ENCODE measurements at regions not wholly inside any gene's neighbourhood (a gene's known extent, or its start where the extent isn't known, plus 50 kb on each side); places are given as distances from the start of the nearest gene placed in this dataset.
"Not testable (repeated sequence)": the region's sequence is repeated elsewhere in the genome, so short reads cannot be mapped to it uniquely, and the experiment has no call there.

DNA sequence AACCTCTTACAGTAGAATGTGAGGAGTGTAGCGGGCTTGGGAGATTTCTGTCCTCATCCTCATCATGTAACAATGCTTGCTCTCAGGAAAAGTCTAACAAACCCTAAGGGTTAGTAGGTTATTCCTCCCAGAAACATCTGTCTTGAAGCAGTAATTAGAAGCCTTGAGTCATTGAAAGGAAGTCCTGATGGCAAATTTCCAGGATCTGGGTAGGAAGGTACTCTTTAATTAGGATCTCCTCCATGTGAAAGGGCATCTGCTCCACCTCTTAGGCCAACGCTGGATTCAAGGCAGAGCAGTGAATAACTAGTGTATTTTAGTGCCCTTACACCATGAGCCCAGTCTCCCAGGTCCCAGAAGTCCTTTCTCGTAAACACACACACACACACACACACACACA is 106.6 kb upstream of the BARHL2 start:
- DNase-seq, result no peak

DNA sequence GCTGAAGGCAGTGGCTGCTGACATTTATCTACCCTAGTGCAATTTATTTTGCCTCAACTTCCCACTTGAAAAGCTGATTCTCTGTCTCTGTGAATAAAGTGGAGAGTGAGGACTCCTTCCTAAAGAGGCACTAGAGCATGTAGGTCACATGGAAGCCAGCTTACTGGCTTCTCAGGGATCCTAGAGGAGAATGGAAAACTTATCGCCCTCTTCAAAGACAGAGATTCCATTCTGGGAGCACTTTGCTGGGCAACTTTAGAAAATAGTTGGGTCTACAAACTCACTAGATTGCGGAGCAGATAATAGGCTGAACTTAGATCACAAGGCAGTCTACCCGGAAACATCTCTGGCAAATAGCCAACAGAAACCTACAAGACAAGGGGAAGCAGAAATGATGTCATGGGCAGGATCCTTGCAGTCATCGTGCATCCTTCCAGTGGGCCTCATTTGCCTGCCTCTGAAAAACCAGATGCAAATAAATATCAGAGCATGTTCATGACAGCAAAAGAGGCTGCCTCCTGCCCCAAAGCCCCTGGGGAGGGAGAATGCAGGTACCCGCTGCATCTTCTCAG is 104.8 kb upstream of the BARHL2 start:
- DNase-seq, result no peak

DNA sequence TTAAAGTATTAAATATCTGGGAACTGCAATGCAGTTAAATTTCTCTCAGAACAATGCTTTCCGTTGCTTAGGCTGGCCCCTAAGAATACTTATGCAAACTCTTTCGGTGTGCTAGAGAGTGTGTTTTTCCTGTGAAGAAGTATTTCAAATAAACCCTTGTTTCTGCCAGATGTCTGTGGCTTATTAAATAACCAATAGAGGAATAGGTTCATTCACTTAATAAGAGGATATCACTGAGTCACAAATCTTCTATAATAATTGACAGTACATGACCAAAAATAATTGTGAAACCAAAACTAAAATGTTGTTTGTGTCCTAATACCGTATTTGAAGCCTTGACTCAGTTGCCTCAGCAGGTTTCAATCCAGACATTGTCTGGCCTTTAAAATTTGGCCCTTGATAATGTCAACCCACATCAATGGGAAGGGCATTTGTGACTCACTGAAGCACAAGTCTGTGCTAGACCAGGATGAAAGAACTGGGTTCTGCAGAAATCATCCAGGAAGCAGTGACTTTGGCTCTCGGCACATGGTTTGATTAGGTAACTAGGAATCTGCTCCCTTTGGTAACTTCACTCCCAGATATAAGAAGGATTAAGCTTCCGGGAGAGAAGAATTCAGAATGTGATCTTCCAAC is 104.2 kb upstream of the BARHL2 start:
- DNase-seq, result no peak

DNA sequence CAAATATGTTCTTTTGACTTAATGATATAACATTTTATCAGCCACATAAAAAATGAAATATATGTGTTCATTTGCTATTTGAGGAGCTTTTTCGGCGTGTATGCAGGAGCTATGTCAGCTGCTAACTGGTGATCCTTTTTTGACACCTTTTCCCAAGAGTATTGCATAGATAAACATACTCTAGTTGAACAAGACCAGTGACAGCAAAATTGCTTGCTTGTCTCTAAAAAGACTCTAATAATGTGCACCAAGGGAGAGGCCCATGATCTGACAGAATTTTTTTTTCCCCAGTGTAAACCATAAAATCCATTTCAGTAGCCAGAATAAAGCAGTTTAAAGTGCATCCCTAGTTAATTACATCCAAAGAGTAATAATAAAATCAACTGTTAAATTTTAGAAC is 103.6 kb upstream of the BARHL2 start:
- no peak for DNase-seq

DNA sequence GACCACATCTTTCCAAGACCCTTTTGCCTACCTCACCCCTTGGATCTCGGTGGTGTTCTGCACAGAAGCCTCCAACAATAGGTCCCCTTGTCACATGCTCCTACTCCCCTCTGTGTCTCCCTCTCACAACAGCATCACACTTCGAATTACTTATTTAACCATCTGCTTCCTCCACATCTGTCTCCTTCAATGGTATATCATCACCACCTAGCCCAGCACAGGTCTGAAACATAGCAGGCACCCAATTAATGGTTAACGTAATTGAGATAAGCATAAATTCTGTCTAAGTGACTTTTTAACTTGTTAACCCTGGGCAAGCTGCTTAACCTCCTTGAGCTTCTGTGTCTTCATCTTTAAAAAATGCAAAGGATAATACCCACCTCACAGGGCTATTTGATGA is 100.3 kb upstream of the BARHL2 start:
- no peak for DNase-seq

DNA sequence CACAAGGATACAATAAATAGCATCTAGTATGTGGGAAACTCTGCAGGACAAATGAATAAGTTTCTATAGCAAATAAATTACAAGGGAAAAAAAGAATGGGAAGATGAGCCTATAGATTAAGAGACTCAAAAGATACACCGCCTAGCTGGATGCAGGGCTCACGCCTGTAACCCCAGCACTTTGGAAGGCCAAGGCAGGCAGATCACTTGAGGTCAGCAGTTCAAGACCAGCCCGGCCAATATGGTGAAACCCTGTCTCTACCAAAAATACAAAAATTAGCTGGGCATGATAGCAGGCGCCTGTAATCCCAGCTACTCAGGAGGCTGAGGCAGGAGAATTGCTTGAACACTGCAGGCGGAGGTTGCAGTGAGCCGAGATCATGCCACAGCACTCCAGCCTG is 95.1 kb upstream of the BARHL2 start:
- not testable (repeated sequence) for DNase-seq

DNA sequence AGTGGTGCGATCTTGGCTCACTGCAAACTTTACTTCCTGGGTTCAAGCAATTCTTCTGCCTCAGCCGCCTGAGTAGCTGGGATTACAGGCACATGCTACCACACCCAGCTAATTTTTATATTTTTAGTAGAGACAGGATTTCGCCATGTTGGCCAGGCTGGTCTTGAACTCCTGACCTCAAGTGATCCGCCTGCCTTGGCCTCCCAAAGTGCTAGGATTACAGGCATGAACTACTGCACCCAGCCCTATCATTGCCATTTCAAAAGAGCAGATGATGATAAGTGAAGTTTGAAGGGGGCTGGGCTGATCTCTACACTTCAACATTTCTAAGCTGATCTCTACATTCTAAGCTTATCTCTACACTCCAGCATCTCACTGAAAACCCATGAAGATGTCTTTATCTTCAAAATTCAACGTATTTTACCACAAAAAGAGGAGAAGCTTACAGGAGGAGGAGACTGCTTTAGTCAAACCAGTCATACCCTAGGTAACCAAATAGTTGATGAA is 94.4 kb upstream of the BARHL2 start:
- not testable (repeated sequence) for DNase-seq

DNA sequence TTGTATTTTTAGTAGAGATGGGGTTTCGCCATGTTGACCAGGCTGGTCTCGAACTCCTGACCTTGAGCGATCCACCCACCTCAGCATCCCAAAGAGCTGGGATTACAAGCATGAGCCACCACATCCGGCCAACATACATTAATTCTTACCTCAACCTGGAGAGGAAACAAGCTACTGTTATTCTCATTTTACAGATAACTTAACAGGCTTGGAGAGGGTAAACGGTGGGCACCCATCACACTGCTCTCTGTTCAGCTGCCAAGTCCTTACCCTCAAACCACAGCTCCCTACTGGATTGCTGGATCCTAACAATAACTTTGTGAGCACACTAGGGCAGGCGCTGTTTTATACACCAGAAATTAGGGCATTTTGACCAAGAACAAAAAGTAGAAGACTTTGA is 93.6 kb upstream of the BARHL2 start:
- DNase-seq, result no peak

DNA sequence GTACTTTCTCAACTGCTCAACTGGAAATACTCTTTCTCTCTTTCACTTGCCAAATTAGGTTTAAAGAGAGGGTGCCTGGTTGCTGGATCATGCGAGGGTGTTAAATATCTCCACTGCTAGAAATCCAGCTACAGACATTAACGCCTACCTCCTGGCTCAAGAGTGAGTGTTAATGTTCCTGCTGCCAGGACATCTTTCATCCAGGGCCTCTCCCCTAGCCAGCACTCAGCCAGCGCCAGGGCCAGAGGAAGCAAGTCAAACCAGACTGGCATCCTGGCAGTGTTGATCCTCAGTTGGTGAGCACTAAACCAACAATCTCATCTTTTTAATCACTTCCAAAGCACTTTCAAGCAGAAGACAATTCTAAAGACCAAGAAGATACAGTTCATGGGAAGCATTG is 92.9 kb upstream of the BARHL2 start:
- no peak for DNase-seq

DNA sequence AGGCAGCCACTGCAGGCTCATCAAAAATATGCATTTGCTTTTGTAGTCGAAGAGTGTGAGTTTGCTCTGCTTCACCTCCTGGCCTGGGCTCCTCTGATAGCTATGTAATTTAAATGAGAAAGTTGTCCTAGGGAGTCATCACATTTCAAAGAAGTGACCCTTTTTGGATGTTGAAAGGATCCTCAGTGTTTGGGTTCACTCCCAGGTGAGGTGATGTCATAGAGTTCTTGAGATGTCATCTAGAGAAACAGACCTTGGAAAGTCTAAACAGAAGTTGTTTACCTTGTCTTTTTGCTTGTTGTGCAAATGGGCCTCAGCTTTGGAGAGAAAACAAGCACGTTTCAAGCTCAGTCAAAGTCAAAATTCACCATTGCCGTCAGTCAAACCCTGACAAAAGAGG is 92.0 kb upstream of the BARHL2 start:
- DNase-seq, result no peak

DNA sequence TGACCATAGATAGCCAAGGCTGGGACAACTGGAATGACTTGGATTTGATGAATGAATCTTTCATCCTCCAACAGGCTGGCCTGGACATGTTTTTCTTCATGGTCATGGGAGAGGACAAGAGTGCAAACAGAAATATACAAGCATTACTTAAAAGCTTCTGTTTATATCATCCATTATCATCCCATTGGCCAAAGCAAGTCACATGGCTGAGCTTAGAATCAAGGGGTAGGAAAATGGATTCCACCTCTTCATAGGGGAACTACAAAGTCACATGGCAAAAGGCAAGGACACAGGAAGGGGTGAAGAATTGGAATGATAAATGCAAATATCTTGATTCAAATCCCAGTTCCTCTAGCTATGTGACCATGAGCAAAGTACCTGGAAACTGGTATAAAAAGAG is 90.2 kb upstream of the BARHL2 start:
- no peak for DNase-seq

DNA sequence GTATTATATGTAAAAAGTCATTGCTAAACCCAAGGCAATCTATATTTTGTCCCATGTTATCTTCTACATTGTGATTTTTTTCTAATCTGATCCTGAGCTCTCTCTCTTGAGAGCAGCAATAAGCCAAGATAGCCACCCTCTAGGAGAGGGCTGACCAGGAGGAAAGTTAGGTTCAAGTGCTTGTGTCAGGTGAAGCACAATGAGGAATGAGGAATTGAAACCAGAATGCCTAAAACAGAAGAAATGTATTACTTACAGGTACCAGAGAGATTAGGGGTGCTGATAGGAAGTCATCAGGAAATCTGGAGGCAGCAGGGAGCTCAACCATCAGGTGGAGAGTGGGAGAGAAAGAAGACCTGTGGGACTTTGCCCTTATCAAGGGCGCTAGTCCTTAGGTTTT is 85.5 kb upstream of the BARHL2 start:
- DNase-seq, result no peak

DNA sequence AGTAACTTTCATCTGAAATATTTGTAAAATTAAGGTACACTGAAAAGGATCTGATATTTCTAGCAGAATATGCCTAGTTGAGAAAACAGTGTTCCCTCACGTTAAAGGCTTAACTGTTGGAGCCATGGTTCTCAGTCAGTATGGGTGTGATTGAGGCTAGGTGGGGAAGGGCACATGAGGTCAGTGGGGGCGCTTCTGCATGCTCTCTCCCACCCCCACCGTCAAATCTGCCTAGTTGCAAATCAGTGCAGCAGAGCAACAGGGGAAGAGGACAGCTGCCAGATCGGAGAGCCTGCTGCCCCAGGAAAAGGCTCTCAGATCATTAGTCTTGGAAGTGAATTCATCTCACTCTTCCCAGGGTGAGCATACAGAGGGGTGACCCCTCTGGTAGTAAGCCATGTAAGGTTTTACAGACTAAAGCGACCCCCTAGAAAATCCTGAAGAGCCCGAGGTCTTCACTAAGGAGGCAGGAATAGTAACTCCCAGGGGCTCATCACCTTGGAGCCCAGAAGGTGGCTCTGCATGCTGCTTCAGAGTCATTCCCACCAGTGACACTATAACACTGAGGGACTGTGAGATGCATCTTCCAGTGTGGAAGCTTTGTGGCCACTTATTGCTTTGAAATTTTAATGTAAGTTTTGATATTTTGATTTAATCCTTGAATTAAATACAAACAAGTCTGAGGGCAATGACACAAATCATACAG is 83.1 kb upstream of the BARHL2 start:
- no peak for DNase-seq

DNA sequence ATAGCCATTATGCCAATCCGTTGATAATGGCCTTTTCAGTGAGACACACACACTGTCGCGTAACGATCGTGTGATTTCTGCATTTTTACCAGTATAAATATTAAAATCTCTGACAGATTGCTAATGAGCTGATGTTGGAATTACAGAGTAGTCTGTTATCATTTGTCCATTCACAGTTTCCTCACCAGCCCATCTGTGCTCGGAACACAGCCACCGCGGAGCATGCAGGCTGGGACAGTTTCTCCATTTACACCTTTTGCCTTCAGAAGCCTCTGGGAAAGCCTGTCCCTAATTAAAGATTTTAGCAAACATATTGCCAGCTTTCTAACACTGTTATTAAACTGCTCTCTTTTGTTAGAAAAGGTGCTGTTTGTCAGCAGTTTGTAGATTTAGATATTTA is 82.2 kb upstream of the BARHL2 start:
- DNase-seq, result no peak

DNA sequence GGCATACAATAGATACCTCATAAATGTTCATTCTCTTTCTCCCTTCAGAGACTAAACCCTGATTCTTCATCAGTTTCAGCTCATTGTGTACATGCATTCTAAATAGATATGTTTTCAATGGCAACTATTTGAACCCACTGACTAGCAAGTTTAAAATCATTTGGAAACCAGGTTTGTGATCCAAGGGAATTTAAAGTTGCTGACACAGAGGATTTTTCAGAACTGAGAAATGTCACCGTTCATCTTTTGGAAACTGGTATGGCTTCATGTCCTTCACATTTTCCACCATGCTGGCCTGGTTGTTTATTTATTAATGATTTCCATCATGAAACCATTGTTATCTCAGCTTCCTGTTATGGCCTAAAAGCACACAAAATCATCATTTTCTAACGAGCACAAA is 81.8 kb upstream of the BARHL2 start:
- DNase-seq, result no peak

DNA sequence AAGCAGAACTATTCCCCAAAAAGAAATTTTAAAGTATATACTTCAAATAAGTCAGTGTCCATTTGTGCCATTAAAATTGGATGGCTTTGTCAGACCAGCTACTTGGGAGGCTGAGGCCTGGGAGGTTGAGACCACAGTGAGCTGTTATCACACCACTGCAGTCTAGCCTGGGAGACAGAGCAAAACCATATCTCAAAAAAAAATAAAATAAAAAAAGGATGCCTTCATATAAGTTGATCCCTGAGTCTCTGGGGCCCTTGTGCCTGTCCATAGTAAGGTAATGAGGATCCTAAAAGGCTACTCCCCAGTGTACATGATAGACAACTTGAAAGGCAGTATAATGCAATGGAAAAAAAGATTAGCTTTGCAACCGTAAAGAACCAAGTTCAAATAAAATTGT is 81.2 kb upstream of the BARHL2 start:
- DNase-seq, result no peak

DNA sequence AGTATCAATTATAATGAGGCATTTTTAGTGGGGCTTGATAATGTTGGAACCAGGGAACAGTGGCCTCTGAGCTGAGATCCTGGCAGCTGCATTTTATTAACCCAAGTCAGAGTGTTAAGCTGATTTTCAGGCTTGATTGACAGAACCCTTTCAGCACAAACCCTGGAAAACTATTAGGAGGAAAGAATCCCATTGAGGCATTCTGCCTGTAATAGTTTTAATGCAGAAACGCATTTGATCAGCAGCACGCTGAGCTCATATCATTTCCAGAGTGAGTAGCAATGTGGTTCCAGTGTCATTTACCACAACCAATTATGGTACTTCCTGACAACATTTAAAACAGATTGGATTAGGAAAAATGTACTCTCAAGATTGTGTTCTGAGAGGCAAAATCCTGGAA is 78.3 kb upstream of the BARHL2 start:
- no peak for DNase-seq

DNA sequence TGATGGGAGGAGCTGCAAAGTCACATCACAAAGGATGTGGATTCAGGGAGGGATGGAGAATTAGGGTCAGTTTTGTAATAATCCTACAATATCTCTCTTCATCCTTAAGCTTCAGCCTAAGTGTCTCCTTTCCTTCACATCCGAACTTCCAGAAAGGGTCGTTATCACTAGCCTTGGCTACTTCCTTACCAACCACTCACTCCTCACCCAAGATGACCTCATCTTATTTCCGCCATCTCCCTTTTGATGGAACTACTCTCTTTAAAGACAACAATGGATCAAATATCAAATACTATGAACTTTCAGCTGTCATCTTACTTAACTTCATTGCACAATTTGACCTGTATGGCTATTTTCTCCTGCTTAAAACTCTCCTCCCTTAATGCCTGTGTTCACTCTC is 69.6 kb upstream of the BARHL2 start:
- DNase-seq, result no peak

DNA sequence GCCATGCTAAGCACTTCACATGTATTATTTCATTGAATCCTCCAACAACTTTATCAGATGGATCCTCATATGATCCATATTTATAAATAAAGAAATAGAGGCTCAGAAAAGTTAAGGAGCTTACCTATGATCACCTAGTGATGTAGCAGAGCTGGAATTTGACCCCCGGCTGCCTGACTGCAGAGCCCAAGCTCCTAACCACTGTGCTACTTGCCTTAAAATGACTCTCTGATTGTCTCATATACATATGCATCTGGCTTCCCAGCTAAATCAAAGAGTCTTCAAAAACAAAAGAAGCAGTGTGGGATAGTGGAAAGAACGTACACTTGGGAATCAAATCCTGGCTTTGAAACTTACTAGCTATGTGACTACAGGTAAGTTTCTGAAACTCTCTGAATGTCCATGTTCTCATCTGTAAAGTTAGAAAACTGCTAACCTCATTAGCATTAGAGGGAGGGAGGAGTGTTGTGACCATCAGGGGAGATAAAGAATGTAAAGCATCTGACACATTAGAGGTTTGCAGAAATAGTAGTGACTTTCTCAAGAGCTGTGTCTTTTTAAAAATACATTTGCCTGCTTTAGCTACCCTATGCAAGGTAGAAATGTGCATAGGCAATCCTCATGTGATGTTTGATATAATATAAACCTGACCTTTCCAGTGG is 67.2 kb upstream of the BARHL2 start:
- no peak for DNase-seq

DNA sequence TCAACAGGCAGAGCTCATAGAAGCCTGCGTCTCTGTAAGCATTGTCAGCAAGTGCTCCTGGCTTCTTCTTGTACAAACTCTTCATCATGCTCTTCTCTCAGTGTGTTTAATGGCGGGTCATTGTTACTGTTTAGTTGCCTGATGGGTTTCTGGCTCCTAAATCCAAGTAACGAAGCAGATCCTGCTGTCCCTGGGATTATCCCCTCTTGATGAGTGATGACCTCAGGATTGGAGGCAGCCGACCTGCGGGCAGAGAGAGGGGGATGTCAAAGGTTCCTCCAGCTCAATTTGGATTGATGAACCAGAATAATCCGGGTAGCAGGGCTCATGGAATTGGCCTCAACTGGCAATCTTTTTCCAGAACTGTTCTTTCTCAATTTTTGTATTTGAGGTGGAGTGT is 66.1 kb upstream of the BARHL2 start:
- DNase-seq, result no peak

DNA sequence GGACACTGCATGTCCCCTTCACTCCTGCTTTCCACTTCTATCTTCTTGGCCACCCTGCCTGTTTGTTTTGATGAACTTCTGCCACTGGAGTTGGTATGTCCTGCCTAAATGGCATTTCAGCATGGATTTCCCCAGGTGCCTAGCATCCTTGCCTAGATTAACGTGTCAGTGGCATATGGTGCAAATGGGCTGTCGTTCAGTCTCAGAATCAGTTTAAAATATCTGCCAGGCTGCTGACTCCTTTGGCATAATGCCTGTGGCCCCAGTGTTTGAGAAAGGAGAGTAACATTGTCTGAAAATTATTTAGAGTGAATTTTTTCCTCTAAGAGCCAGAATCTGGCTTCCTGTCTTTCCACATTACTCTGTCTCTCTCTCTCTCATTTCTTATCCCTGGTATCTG is 64.9 kb upstream of the BARHL2 start:
- no peak for DNase-seq

DNA sequence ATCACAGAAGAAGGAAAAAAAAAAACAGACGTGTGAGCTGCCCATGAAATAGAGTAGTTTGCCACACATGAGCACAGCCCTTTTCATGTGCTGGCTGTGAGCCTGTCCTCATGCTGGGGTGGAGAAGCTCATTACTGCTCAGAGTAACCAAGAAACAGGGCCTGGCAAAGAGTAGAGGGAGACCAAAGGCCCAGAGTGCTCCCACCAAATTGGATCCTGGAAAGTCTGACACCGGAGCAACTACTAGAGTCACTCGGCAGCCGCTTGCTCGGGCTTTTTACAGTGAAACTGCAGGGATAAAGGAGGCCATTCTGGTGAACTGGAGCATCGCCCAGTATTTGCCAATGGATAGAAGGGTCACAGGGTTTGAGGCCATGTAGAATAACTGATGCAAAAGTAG is 64.4 kb upstream of the BARHL2 start:
- DNase-seq, result no peak

DNA sequence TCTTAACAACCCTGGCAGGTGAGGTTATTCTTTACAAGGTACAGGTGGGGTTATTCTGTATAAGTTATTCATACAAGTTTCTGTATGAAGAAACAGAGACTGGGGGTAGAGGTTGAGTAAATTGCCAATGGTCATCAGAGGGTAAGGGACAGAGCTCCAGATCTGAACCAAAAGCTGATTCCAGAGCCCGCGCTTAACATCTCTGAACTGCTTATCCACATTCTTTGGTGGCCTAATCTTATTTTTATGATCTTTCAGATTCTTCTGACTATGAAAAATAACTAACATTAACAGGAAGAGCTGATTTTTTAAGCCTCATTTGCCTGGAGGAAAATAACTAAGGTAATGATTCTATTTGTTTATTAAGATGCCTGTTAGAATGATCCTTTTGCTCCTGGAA is 63.9 kb upstream of the BARHL2 start:
- DNase-seq, result no peak

DNA sequence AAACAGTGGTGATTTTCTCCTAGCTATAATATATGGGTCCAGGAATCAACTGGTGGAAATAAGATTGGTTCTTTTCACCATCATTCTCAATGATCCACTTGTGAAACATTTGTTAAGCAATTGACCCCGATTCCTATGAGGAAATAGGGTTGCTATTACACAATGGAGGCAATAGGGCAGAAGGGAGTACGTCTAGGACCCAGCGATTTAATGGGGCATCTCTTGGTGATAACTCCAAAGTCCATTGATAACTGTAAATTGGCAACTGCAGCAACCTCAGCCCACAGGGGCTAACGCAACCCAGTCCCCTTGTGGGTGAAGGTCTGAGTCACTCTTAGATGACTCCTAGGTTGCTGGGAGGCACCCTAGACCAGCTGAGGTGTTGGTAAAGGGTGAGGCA is 62.5 kb upstream of the BARHL2 start:
- no peak for DNase-seq

Data from central memory CD4-positive, alpha-beta T cell (primary cell).